ENCODE measurements at regions not wholly inside any gene's neighbourhood (a gene's known extent, or its start where the extent isn't known, plus 50 kb on each side); places are given as distances from the start of the nearest gene placed in this dataset.
"Not testable (repeated sequence)": the region's sequence is repeated elsewhere in the genome, so short reads cannot be mapped to it uniquely, and the experiment has no call there.

- Mint-ChIP-seq H3K4me3 (no peak overlapping the region), H3K4me1 (ENCODE audit: low read depth) (no peaks in the 10 kb centered on the region), H3K9me3 (peaks cover 0 to 2% of the 10 kb centered on the region in 2 donors), H3K36me3 (ENCODE audit: insufficient read depth in 2 of 2) (no peaks in the 10 kb centered on the region), H3K27me3 (ENCODE audit: low read depth) (no peaks in the 10 kb centered on the region), H3K27ac (no peak overlapping the region)
- DNase-seq (no peak), ATAC-seq (replicated peaks in 1 of 2) (no peak)
These were observed 1280.6 kb upstream of the NRXN1 start for GRCh38 chr2:52312486-52312885.

- DNase-seq (no peak), ATAC-seq (replicated peaks in 1 of 2) (no peak)
- Mint-ChIP-seq H3K9me3 (peaks cover 0 to 2% of the 10 kb centered on the region in 2 donors), H3K27me3 (ENCODE audit: low read depth) (no peaks in the 10 kb centered on the region), H3K36me3 (ENCODE audit: insufficient read depth in 2 of 2) (no peaks in the 10 kb centered on the region), H3K4me3 (no peak overlapping the region), H3K4me1 (ENCODE audit: low read depth) (no peaks in the 10 kb centered on the region), H3K27ac (no peak overlapping the region)
These were observed 1279.9 kb upstream of the NRXN1 start for GRCh38 chr2:52311862-52312261.

DNA sequence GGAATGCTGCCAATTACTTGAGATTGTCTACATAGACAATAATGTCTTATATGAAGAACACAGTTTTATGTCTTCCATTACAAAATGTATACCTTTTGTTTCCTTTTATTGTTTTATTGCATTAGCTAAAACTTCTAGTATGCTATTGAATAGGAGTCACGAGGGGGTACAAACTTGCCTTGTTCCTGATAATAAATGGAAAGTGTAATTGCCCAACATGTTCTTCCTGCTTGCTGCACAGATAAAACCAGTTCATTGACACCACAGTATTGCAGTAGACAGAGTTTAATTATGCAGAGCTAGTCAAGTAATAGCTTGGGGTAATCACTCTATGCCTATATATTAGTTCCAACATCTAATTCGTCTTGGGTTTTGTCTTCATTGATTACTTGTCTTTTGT, 1276.2 kb upstream of the NRXN1 start:
- DNase-seq = no peak
- H3K27me3 Mint-ChIP-seq (ENCODE audit: low read depth) = no peaks in the 10 kb centered on the region
- peaks cover 0 to 4% of the 10 kb centered on the region in 2 donors for H3K36me3 Mint-ChIP-seq (ENCODE audit: insufficient read depth in 2 of 2)
- peaks cover 5 to 7% of the 10 kb centered on the region in 2 donors for H3K9me3 Mint-ChIP-seq
- ATAC-seq (replicated peaks in 1 of 2) = no peak
- no peak overlapping the region for H3K4me3 Mint-ChIP-seq
- no peaks in the 10 kb centered on the region for H3K4me1 Mint-ChIP-seq (ENCODE audit: low read depth)
- no peak overlapping the region for H3K27ac Mint-ChIP-seq

DNA sequence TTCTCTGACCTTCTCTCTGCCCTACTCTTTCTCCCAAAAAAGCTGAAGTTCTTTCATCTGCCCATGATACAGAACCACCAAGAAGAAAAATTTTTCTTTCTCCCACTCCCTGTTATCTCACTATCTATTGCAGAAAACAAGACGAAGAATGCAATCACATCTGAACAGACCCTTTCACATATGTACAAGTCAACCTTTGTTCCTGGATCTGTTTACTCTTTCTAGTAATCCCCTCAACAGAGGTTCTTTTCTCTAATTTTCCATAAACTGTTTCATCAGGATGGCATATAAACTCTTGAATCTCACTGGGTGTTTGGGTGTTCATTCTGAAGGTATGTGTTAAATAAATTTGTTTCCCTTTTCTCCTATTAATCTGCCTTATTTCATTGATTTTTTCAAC, 1262.7 kb upstream of the NRXN1 start:
- H3K9me3 Mint-ChIP-seq = peaks cover 0 to 2% of the 10 kb centered on the region in 2 donors
- no peak overlapping the region for H3K4me3 Mint-ChIP-seq
- no peaks in the 10 kb centered on the region for H3K27me3 Mint-ChIP-seq (ENCODE audit: low read depth)
- ATAC-seq (replicated peaks in 1 of 2) = no peak
- no peaks in the 10 kb centered on the region for H3K36me3 Mint-ChIP-seq (ENCODE audit: insufficient read depth in 2 of 2)
- H3K4me1 Mint-ChIP-seq (ENCODE audit: low read depth) = no peaks in the 10 kb centered on the region
- DNase-seq = no peak
- no peak overlapping the region for H3K27ac Mint-ChIP-seq

- H3K27me3 Mint-ChIP-seq (ENCODE audit: low read depth) = no peaks in the 10 kb centered on the region
- H3K36me3 Mint-ChIP-seq (ENCODE audit: insufficient read depth in 2 of 2) = no peaks in the 10 kb centered on the region
- DNase-seq (no peak), ATAC-seq (replicated peaks in 1 of 2) (no peak)
- H3K9me3 Mint-ChIP-seq = no peaks in the 10 kb centered on the region
- H3K4me1 Mint-ChIP-seq (ENCODE audit: low read depth) = no peaks in the 10 kb centered on the region
- no peak overlapping the region for H3K27ac Mint-ChIP-seq
- no peak overlapping the region for H3K4me3 Mint-ChIP-seq
These were observed 1260.9 kb upstream of the NRXN1 start for GRCh38 chr2:52292801-52293200.

DNA sequence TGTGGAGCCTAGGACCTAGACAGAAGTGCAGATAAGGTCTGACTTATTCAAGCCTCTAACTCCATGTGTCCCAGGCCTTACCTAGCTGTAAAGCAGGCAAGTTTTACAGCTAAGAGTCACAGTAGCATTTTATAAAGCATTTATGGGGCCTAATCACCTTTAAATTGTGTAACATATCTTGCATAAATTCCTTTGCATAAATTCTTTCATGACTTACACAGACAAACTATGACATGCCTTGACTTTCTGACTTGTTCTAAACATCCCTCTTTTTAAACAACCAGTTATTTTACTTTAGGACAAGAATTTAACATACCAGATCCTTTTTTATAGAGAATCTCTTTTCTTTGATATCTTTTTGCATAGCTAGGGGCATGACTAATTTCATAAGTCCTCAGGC, 1257.8 kb upstream of the NRXN1 start:
- no peaks in the 10 kb centered on the region for H3K36me3 Mint-ChIP-seq (ENCODE audit: insufficient read depth in 2 of 2)

GRCh38 chr2:52288596-52288995, 1256.7 kb upstream of the NRXN1 start:
- H3K9me3 Mint-ChIP-seq = peaks cover 0 to 4% of the 10 kb centered on the region in 2 donors
- no peaks in the 10 kb centered on the region for H3K36me3 Mint-ChIP-seq (ENCODE audit: insufficient read depth in 2 of 2)
- H3K4me1 Mint-ChIP-seq (ENCODE audit: low read depth) = no peaks in the 10 kb centered on the region
- no peak overlapping the region for H3K4me3 Mint-ChIP-seq
- DNase-seq (no peak), ATAC-seq (replicated peaks in 1 of 2) (no peak)
- H3K27ac Mint-ChIP-seq = no peak overlapping the region
- no peaks in the 10 kb centered on the region for H3K27me3 Mint-ChIP-seq (ENCODE audit: low read depth)

More for the DNA sequence above, 1257.8 kb upstream of the NRXN1 start:
- peaks cover 0 to 4% of the 10 kb centered on the region in 2 donors for H3K9me3 Mint-ChIP-seq
- DNase-seq (no peak), ATAC-seq (replicated peaks in 1 of 2) (no peak)
- H3K27ac Mint-ChIP-seq = no peak overlapping the region
- H3K4me1 Mint-ChIP-seq (ENCODE audit: low read depth) = no peaks in the 10 kb centered on the region
- no peak overlapping the region for H3K4me3 Mint-ChIP-seq
- no peaks in the 10 kb centered on the region for H3K27me3 Mint-ChIP-seq (ENCODE audit: low read depth)

DNA sequence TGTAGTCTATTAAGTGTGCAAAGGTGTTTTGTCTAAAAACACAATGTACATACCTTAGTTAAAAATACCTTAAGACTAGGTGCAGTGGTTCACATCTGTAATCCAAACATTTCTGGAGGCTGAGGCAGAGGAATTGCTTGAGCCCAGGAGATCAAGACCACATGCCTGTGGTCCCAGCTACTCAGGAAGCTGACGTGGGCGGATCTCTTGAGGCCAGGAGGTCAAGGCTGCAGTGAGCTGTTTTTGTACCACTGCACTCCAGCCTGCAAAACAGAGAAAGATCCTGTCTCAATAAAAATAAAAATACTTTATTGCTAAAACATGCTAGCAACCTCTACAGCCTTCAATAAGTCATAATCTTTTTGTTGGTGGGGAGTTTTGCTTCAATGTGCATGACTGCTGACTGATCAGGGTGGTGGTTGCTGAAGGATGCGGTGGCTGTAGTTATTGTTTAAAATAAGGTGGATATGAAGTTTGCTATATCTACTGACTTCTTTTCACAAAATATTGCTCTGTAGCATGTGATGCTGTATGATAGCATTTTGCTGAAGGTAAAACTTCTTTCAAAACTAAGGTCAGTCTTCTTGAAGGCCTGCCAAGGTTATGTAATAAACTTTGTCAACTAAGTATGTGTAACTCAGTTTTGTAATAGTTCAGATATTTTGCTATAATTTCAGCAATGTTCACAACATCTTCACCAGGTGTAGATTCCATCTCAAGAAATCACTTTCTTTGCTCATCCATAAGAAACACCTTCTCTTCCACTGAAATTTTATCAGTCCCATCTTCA, 1238.0 kb upstream of the NRXN1 start:
- no peak overlapping the region for H3K4me3 Mint-ChIP-seq

DNA sequence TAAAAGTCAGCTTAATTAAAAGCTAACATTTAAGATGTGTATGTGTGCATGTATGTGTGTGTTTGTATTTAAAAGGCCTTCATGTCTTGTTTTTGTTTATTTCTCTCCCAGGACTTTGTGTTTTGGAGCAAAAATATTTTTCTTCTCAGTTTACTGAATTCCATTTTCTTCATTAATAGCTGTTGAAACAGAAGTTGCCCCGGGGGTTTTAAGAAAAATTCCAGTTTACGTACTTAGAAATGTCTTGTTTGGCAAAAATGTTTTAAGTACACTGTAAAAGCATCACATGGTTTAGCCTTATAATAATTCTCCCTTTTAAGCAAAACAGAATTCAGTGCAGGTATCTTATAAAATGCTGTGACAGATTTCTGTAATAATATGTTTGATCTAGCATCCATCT, 1233.0 kb upstream of the NRXN1 start:
- Mint-ChIP-seq H3K4me3 (no peak overlapping the region), H3K36me3 (ENCODE audit: insufficient read depth in 2 of 2) (no peaks in the 10 kb centered on the region), H3K9me3 (peaks cover 4% of the 10 kb centered on the region in 2 donors), H3K27ac (no peak overlapping the region), H3K4me1 (ENCODE audit: low read depth) (no peaks in the 10 kb centered on the region), H3K27me3 (ENCODE audit: low read depth) (no peaks in the 10 kb centered on the region)
- ATAC-seq (replicated peaks in 1 of 2) (no peak), DNase-seq (no peak)

More for the DNA sequence above, 1238.0 kb upstream of the NRXN1 start:
- H3K27me3 Mint-ChIP-seq (ENCODE audit: low read depth) = no peaks in the 10 kb centered on the region
- peaks cover 0 to 2% of the 10 kb centered on the region in 2 donors for H3K36me3 Mint-ChIP-seq (ENCODE audit: insufficient read depth in 2 of 2)
- ATAC-seq (replicated peaks in 1 of 2) (no peak), DNase-seq (no peak)
- no peaks in the 10 kb centered on the region for H3K4me1 Mint-ChIP-seq (ENCODE audit: low read depth)
- H3K9me3 Mint-ChIP-seq = peaks cover 7 to 11% of the 10 kb centered on the region in 2 donors
- no peak overlapping the region for H3K27ac Mint-ChIP-seq

DNA sequence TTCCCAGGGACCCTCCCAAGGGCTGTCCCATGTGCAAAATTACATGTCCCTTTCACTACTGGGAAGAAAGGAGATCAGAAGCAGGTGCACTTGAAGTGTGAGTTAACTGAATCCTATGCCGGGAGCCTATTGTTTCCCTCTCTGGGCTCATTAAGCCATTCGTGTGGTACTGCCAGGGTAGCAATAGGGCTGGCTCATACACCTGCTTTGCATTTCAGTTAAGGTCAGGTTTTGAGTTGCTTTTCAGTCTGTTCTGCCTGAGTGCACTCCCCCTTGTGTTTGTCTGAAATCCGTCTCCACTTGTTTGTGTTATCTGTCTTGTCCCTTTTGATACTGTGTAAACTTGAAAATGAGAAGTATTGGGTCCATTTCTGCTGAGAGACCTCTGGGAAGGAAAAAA, 1232.6 kb upstream of the NRXN1 start:
- Mint-ChIP-seq H3K36me3 (ENCODE audit: insufficient read depth in 2 of 2) (no peaks in the 10 kb centered on the region), H3K4me1 (ENCODE audit: low read depth) (no peaks in the 10 kb centered on the region), H3K27ac (no peak overlapping the region), H3K4me3 (no peak overlapping the region), H3K27me3 (ENCODE audit: low read depth) (no peaks in the 10 kb centered on the region), H3K9me3 (peaks cover 4% of the 10 kb centered on the region in 2 donors)
- DNase-seq (no peak), ATAC-seq (replicated peaks in 1 of 2) (no peak)

DNA sequence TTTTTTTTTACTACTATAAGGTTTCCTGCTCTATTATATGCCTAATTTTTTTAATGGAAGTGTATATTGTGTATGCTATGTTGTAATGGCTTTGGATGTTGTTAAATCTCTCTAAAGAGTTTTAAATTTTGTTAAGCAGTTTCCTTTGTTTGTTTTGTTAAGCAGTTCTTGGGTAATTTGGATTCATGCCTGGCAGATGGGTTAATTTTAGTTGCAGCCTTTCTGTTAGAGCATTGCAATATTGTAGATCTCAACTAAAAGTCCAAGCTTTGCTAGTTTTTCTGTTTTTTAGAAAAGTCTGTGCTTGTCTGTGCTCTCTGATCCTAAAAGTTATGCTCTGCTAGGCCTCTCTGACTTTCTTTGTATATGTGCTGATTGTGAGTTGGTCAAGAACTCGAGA, 1229.0 kb upstream of the NRXN1 start:
- no peak overlapping the region for H3K4me3 Mint-ChIP-seq
- no peaks in the 10 kb centered on the region for H3K36me3 Mint-ChIP-seq (ENCODE audit: insufficient read depth in 2 of 2)
- peaks cover 2 to 6% of the 10 kb centered on the region in 2 donors for H3K9me3 Mint-ChIP-seq
- no peaks in the 10 kb centered on the region for H3K27me3 Mint-ChIP-seq (ENCODE audit: low read depth)
- H3K4me1 Mint-ChIP-seq (ENCODE audit: low read depth) = no peaks in the 10 kb centered on the region
- no peak for ATAC-seq (replicated peaks in 1 of 2)
- no peak overlapping the region for H3K27ac Mint-ChIP-seq
- DNase-seq = no peak

DNA sequence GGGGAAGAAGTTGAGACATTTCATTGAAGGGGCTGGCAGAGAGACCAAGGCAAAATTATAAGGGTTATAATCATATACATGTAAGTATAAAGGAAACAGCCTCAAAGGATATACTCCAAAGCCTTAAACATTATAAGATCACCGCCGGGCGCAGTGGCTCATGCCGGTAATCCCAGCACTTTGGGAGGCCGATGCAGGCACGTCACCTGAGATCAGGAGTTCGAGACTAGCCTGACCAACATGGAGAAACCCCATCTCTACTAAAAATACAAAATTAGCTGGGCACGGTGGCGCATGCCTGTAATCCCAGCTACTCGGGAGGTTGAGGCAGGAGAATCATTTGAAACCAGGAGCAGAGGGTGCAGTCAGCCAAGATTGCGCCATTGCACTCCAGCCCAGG, 1227.0 kb upstream of the NRXN1 start:
- not testable (repeated sequence) for DNase-seq; H3K27me3 Mint-ChIP-seq (ENCODE audit: low read depth); H3K27ac Mint-ChIP-seq; H3K4me1 Mint-ChIP-seq (ENCODE audit: low read depth); H3K4me3 Mint-ChIP-seq; H3K36me3 Mint-ChIP-seq (ENCODE audit: insufficient read depth in 2 of 2); H3K9me3 Mint-ChIP-seq; ATAC-seq (replicated peaks in 1 of 2)

DNA sequence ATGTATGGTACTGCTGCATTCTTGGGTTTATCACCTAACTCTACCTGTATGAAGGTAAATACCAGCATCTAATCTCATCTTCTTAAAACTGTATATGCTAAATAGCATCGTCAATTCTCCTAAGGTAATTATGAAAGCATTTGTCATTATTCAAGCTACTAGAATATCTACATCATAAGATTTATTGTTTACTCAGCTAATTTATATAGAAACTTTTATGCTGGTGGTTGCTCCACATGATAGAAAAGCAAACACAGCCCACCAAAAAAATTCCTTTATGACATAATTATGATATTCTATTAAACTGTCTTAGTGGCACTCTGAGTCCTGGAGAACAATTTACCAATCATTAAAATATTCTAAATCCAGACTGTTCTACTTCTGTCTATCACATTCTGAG, 1226.1 kb upstream of the NRXN1 start:
- DNase-seq (no peak), ATAC-seq (replicated peaks in 1 of 2) (no peak)
- peaks cover 6 to 8% of the 10 kb centered on the region in 2 donors for H3K9me3 Mint-ChIP-seq
- no peak overlapping the region for H3K4me3 Mint-ChIP-seq
- H3K27me3 Mint-ChIP-seq (ENCODE audit: low read depth) = no peaks in the 10 kb centered on the region
- H3K4me1 Mint-ChIP-seq (ENCODE audit: low read depth) = no peaks in the 10 kb centered on the region
- H3K36me3 Mint-ChIP-seq (ENCODE audit: insufficient read depth in 2 of 2) = no peaks in the 10 kb centered on the region
- no peak overlapping the region for H3K27ac Mint-ChIP-seq

- no peaks in the 10 kb centered on the region for H3K27me3 Mint-ChIP-seq (ENCODE audit: low read depth)
- no peak overlapping the region for H3K4me3 Mint-ChIP-seq
- peaks cover 5 to 8% of the 10 kb centered on the region in 2 donors for H3K9me3 Mint-ChIP-seq
- DNase-seq (no peak), ATAC-seq (replicated peaks in 1 of 2) (no peak)
- H3K27ac Mint-ChIP-seq = no peak overlapping the region
- H3K36me3 Mint-ChIP-seq (ENCODE audit: insufficient read depth in 2 of 2) = no peaks in the 10 kb centered on the region
- H3K4me1 Mint-ChIP-seq (ENCODE audit: low read depth) = no peaks in the 10 kb centered on the region
These were observed 1221.6 kb upstream of the NRXN1 start for GRCh38 chr2:52253416-52253980.

All from activated T-cell treated with anti-CD3 and anti-CD28 coated beads, Interleukin-2, amount 50 U/mL, for 72 hours (primary cell).